ENCODE measurements at regions not wholly inside any gene's neighbourhood (a gene's known extent, or its start where the extent isn't known, plus 50 kb on each side); places are given as distances from the start of the nearest gene placed in this dataset.

GRCh38 chr4:166318810-166319525 is 445.9 kb downstream of the TLL1 start:
- TF ChIP-seq SNAPC5 (CRISPR knock-in tag; IDR thresholded peaks at IDR 0.05; ENCODE audit: borderline replicate concordance) (no peak), KLF13 (CRISPR knock-in tag; IDR thresholded peaks at IDR 0.05) (no peak), POLR2AphosphoS2 (IDR thresholded peaks at IDR 0.05; ENCODE audit: low read depth, low read length) (no peak), NR1H2 (CRISPR knock-in tag; IDR thresholded peaks at IDR 0.05; ENCODE audit: borderline replicate concordance, low read depth) (no peak), NBN (conservative IDR thresholded peaks at IDR 0.05) (no peak), ZNF703 (CRISPR knock-in tag; IDR thresholded peaks at IDR 0.05; ENCODE audit: borderline replicate concordance) (no peak), NR2C2 (CRISPR knock-in tag; IDR thresholded peaks at IDR 0.05; ENCODE audit: borderline replicate concordance) (no peak), MLLT10 (CRISPR knock-in tag; IDR thresholded peaks at IDR 0.05) (no peak), ZNF350 (CRISPR knock-in tag; IDR thresholded peaks at IDR 0.05; ENCODE audit: borderline replicate concordance, low read depth) (no peak), CHD2 (IDR thresholded peaks at IDR 0.05; ENCODE audit: low read depth, low read length) (no peak), SMC3 (IDR thresholded peaks at IDR 0.05; ENCODE audit: low read length) (no peak), ZNF576 (CRISPR knock-in tag; IDR thresholded peaks at IDR 0.05) (no peak)
